ENCODE measurements at regions not wholly inside any gene's neighbourhood (a gene's known extent, or its start where the extent isn't known, plus 50 kb on each side); places are given as distances from the start of the nearest gene placed in this dataset.

GRCh38 chr12:60042835-60043234 lies 447.0 kb downstream of the SLC16A7 start:
- no peak for TF ChIP-seq CTCF (IDR thresholded peaks at IDR 0.05; ENCODE audit: low read depth, low read length, missing control alignments)
- H3K4me3 ChIP-seq (replicated peaks; ENCODE audit: low read depth, low read length) = no peak overlapping the region
- no peak for DNase-seq (ENCODE audit: extremely low read depth, low read depth)

- no peak for TF ChIP-seq CTCF (IDR thresholded peaks at IDR 0.05; ENCODE audit: low read depth, low read length, missing control alignments)
- no peak overlapping the region for H3K4me3 ChIP-seq (replicated peaks; ENCODE audit: low read depth, low read length)
- no peak for DNase-seq (ENCODE audit: extremely low read depth, low read depth)
These were observed 447.4 kb downstream of the SLC16A7 start for GRCh38 chr12:60043236-60043635.

- no peak overlapping the region for H3K4me3 ChIP-seq (replicated peaks; ENCODE audit: low read depth, low read length)
- no peak for TF ChIP-seq CTCF (IDR thresholded peaks at IDR 0.05; ENCODE audit: low read depth, low read length, missing control alignments)
- no peak for DNase-seq (ENCODE audit: extremely low read depth, low read depth)
These were observed 456.7 kb downstream of the SLC16A7 start for GRCh38 chr12:60052483-60052882.

- no peak for TF ChIP-seq CTCF (IDR thresholded peaks at IDR 0.05; ENCODE audit: low read depth, low read length, missing control alignments)
- no peak for DNase-seq (ENCODE audit: extremely low read depth, low read depth)
- no peak overlapping the region for H3K4me3 ChIP-seq (replicated peaks; ENCODE audit: low read depth, low read length)
These were observed 463.4 kb downstream of the SLC16A7 start for GRCh38 chr12:60059180-60059579.

- no peak for TF ChIP-seq CTCF (IDR thresholded peaks at IDR 0.05; ENCODE audit: low read depth, low read length, missing control alignments)
- DNase-seq (ENCODE audit: extremely low read depth, low read depth) = no peak
- no peak overlapping the region for H3K4me3 ChIP-seq (replicated peaks; ENCODE audit: low read depth, low read length)
These were observed 470.8 kb downstream of the SLC16A7 start for GRCh38 chr12:60066655-60067054.

GRCh38 chr12:60070552-60070951 lies 474.7 kb downstream of the SLC16A7 start:
- no peak for TF ChIP-seq CTCF (IDR thresholded peaks at IDR 0.05; ENCODE audit: low read depth, low read length, missing control alignments)
- no peak for DNase-seq (ENCODE audit: extremely low read depth, low read depth)
- no peak overlapping the region for H3K4me3 ChIP-seq (replicated peaks; ENCODE audit: low read depth, low read length)

- H3K4me3 ChIP-seq (replicated peaks; ENCODE audit: low read depth, low read length) = no peak overlapping the region
- DNase-seq (ENCODE audit: extremely low read depth, low read depth) = no peak
These were observed 475.9 kb downstream of the SLC16A7 start for GRCh38 chr12:60071759-60072191.

More at GRCh38 chr12:60071759-60072191, 475.9 kb downstream of the SLC16A7 start:
- no peak for TF ChIP-seq CTCF (IDR thresholded peaks at IDR 0.05; ENCODE audit: low read depth, low read length, missing control alignments)

Measured in HFF-Myc (cell line).